K562 (cell line): ENCODE measurements at regions not wholly inside any gene's neighbourhood (a gene's known extent, or its start where the extent isn't known, plus 50 kb on each side); places are given as distances from the start of the nearest gene placed in this dataset.

ENCODE experiments used
- ATAC-seq: fragments of 200-7000 bp; cut with Tn5 transposase; 3 replicates; pipeline ENCODE4 v1.9.1; 2020; ENCODE audit warnings: moderate library complexity
- BruUV-seq: library from RNA; stranded (reverse); fragments of 400-500 nt; replicated peaks from 2 replicates; lab custom pipeline; 2021; lab: Mats Ljungman, UMichigan
- CTCF ChIA-PET: fragments of 300-600 bp; formaldehyde crosslinking; extraction: SDS; loops from one replicate; lab custom pipeline; 2021; ENCODE audit warnings: low intra/inter-chr PET ratio; lab: Yijun Ruan, JAX
- POLR2A ChIA-PET: fragments of 300-600, 350-650 bp; sonication (Branson Sonifier 250); formaldehyde crosslinking; extraction: SDS; loops from one replicate; lab custom pipeline; 2021; ENCODE audit warnings: antibody characterized with exemption, inconsistent platforms; lab: Yijun Ruan, JAX
- DNase-seq, 4 experiments: peaks; one replicate each; pipeline versions ENCODE4 v3.0.0 to v3.0.0-alpha.2; 2011 to 2018; ENCODE audit warnings: low spot score in 3 of 4, mixed read lengths in 3 of 4; ENCODE audit errors: extremely low read depth in 1 of 4
- FAIRE-seq: peaks from 2 replicates; lab custom pipeline; 2011; peaks lifted over from hg19 to GRCh38; lab: Jason Lieb, UNC
- H2AFZ ChIP-seq: 2 replicates; pipeline ENCODE4 v1.6.0; 2011; ENCODE audit warnings: low read depth, low read length, control low read depth, inconsistent platforms
- H3K27ac ChIP-seq: fragments of 200-600 bp; 3 replicates; pipeline ENCODE4 v1.8.0; 2011; ENCODE audit warnings: low read depth, mild to moderate bottlenecking, control low read depth, inconsistent platforms, low read length, moderate library complexity, mixed read lengths; ENCODE audit errors: extremely low read depth
- H3K27me3 ChIP-seq, 2 experiments: fragments of 300-600 bp in 1 of 2; 2 replicates in 1 of 2; 3 replicates in 1 of 2; pipeline versions ENCODE4 v1.6.0 to v1.8.0; 2011; ENCODE audit warnings: inconsistent platforms in 2 of 2, low read length in 2 of 2, mild to moderate bottlenecking in 1 of 2, mixed read lengths in 1 of 2, moderate library complexity in 1 of 2; ENCODE audit not compliant: control insufficient read depth in 2 of 2, insufficient read depth in 2 of 2
- H3K36me3 ChIP-seq: fragments of 300-600 bp; 3 replicates; pipeline ENCODE4 v1.8.0; 2011; ENCODE audit warnings: mild to moderate bottlenecking, low read length, inconsistent platforms; ENCODE audit not compliant: control insufficient read depth, insufficient read depth
- H3K4me1 ChIP-seq, 2 experiments: fragments of 200-600 bp in 1 of 2; replicated peaks in 1 of 2; 2 replicates in 1 of 2; 3 replicates in 1 of 2; pipeline versions ENCODE4 v1.5.1 to v1.8.0; 2011; ENCODE audit warnings: inconsistent platforms in 2 of 2, low read length in 2 of 2, mild to moderate bottlenecking in 1 of 2, mixed read lengths in 1 of 2, moderate library complexity in 1 of 2; ENCODE audit not compliant: control insufficient read depth in 2 of 2, insufficient read depth in 2 of 2
- H3K4me2 ChIP-seq: 2 replicates; pipeline ENCODE4 v1.6.1; 2011; ENCODE audit warnings: low read length, control low read depth, inconsistent platforms, mixed read lengths; ENCODE audit not compliant: insufficient read depth
- H3K4me3 ChIP-seq: fragments of 200-600 bp; sonication (generic), shearing (Covaris generic); 2 replicates; pipeline ENCODE4 v1.5.1; 2016; ENCODE audit warnings: control low read depth, inconsistent platforms
- H3K79me2 ChIP-seq: fragments of 200-600 bp; 3 replicates; pipeline ENCODE4 v1.8.0; 2011; ENCODE audit warnings: low read length, inconsistent platforms; ENCODE audit not compliant: control insufficient read depth, insufficient read depth
- H3K9ac ChIP-seq, 2 experiments: 2 replicates each; pipeline versions ENCODE4 v1.6.0 to v1.6.1; 2011; ENCODE audit warnings: low read depth in 2 of 2, low read length in 2 of 2, control low read depth in 1 of 2, inconsistent platforms in 1 of 2, mild to moderate bottlenecking in 1 of 2, mixed read lengths in 1 of 2; ENCODE audit not compliant: insufficient read depth in 1 of 2
- H3K9me1 ChIP-seq: one replicate; pipeline ENCODE4 v1.6.0; 2011; ENCODE audit warnings: inconsistent platforms, mild to moderate bottlenecking, low read length, moderate library complexity; ENCODE audit not compliant: control insufficient read depth, insufficient read depth
- H3K9me3 ChIP-seq: replicated peaks from 2 replicates; pipeline ENCODE4 v1.5.1; 2011; ENCODE audit warnings: low read depth, low read length, inconsistent platforms; ENCODE audit not compliant: control insufficient read depth, insufficient read depth
- H4K20me1 ChIP-seq: replicated peaks from 2 replicates; pipeline ENCODE4 v1.6.1; 2011; ENCODE audit warnings: low read length, inconsistent platforms, mixed read lengths; ENCODE audit not compliant: control insufficient read depth, insufficient read depth
- E4F1 ChIP-seq: fragments of 250-450 bp; sonication (Bioruptor Pico); IDR thresholded peaks from 2 replicates; pipeline ENCODE4 v1.5.0; 2021; ENCODE audit warnings: mild to moderate bottlenecking, borderline replicate concordance
- HDAC6 ChIP-seq: IDR thresholded peaks from 2 replicates; pipeline ENCODE4 v1.6.1; 2012; ENCODE audit warnings: low read depth, mild to moderate bottlenecking, control low read depth, inconsistent platforms, low read length, moderate library complexity
- JUN ChIP-seq, 2 experiments: sonication (generic) in 1 of 2; formaldehyde crosslinking in 1 of 2; IDR thresholded peaks; 2 replicates each; pipeline versions ENCODE4 v1.6.1 to v1.8.0; 2012 to 2022; ENCODE audit warnings: borderline replicate concordance in 2 of 2, mild to moderate bottlenecking in 2 of 2, improper control_type of control experiment in 1 of 2, low read depth in 1 of 2, low read length in 1 of 2, missing genetic modification reagents in 1 of 2
- SNIP1 ChIP-seq: fragments of 450-650 bp; IDR thresholded peaks from 2 replicates; pipeline ENCODE4 v1.7.1; 2017; ENCODE audit warnings: low read depth, mild to moderate bottlenecking
- SP2 ChIP-seq: IDR thresholded peaks from 2 replicates; pipeline ENCODE4 v1.6.1; 2011; ENCODE audit warnings: mild to moderate bottlenecking, low read depth, low read length, moderate library complexity; ENCODE audit not compliant: poor library complexity, severe bottlenecking; ENCODE audit errors: extremely low read depth
- TBL1XR1 ChIP-seq, 2 experiments: IDR thresholded peaks; 2 replicates each; pipeline ENCODE4 v1.6.1; 2012; ENCODE audit warnings: improper control_type of control experiment in 2 of 2, low read length in 2 of 2, mild to moderate bottlenecking in 1 of 2
- ZFX ChIP-seq: sonication (generic); formaldehyde crosslinking; IDR thresholded peaks from 2 replicates; pipeline ENCODE4 v1.8.0; 2022; ENCODE audit warnings: mild to moderate bottlenecking, missing genetic modification reagents, moderate library complexity
- ZNF3 ChIP-seq: fragments of 250-450 bp; sonication (Bioruptor Pico); IDR thresholded peaks from 2 replicates; pipeline ENCODE4 v1.5.0; 2021; ENCODE audit warnings: mild to moderate bottlenecking, moderate library complexity
- ZNF592 ChIP-seq: fragments of 450-650 bp; IDR thresholded peaks from 2 replicates; pipeline ENCODE4 v1.6.1; 2017; ENCODE audit warnings: antibody characterized with exemption, mild to moderate bottlenecking
- ZNF764 ChIP-seq: fragments of 250-450 bp; sonication (Bioruptor Pico); IDR thresholded peaks from 2 replicates; pipeline ENCODE4 v1.4.0; 2020; ENCODE audit warnings: low read depth, mild to moderate bottlenecking, moderate library complexity
- WGBS: fragments of 100-300 bp; shearing (Covaris generic); methylation state at CpG from one replicate; pipeline ENCODE4 v1.1.6; 2016; ENCODE audit warnings: low coverage, mixed read lengths; ENCODE audit not compliant: insufficient coverage; ENCODE audit errors: missing lambda C conversion rate; 5-methylcytosine and 5-hydroxymethylcytosine counted together
- in situ Hi-C: fragments of 300-500 bp; cut with MboI; formaldehyde crosslinking; loops from 4 replicates; pipeline ENCODE4 v1.15.0; 2018; ENCODE audit warnings: inconsistent platforms, mixed read lengths
- intact Hi-C: fragments of 100-400 bp; cut with micrococcal nuclease; formaldehyde crosslinking; loops from 2 replicates; pipeline ENCODE4 v1.14.2; 2022
- TF ChIP-seq, protein P1 (sequence below), 2 experiments: fragments of 450-650 bp; IDR thresholded peaks; 2 replicates each; pipeline ENCODE4 v1.6.1; 2016

DNA sequence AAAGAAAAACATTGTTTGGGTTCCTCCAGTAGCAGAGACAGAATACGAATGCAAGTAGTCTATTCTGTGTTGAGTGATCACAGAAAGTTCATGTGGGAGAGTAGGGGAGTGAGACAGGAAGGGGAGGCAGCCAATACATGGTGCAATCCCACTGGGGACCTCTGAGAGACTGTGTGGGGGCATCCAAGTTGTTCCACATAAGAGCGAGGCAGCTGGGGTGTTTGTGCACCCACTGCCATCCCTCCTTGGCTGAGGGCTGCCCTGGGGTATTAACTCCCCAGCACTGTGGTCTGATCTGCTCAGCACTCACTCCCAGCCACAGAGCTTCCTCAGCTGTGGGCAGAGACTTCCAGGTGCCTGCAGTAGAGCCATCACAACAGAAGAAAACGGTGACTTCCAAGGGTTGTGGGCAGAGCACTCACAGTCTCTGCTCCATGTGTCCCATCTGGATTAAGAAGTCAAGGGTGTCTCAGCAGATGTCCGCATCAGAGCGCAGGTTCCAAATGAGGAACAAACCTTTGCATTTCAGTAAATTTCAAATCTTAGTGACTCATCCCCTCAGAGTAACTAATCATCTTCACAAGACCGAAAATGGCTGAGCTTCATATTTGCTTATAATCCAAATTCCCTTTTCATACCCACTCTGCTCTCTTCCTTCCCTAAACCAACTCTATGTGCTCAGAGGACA lies 101.9 kb upstream of the NAA20 start:
- ChIA-PET CTCF (no interaction called here), POLR2A (interaction anchor here (0.7 kb wide), 1 partner anchor 53 kb away, joined by 3 read pairs; no protein-coding TSS in a partner anchor)
- intact Hi-C loops (no loop called here), in situ Hi-C loops (no loop called here)
- Histone ChIP-seq H3K9ac (no peak overlapping the region), H3K27me3 (peaks cover 0 to 17% of the 10 kb centered on the region in 2 experiments; a peak in 2 of 5 replicates), H3K9me1 (no peaks in the 10 kb centered on the region), H3K4me1 (no peaks in the 10 kb centered on the region), H2AFZ (no peak overlapping the region), H3K4me3 (no peak overlapping the region), H3K79me2 (no peaks in the 10 kb centered on the region), H3K9me3 (no peaks in the 10 kb centered on the region)
- FAIRE-seq: no peak
- BruUV-seq: no TSS peak
- no peak for DNase-seq
- TF ChIP-seq ZFX (CRISPR knock-in tag) (no peak), JUN (IDR thresholded peaks at IDR 0.05; ENCODE audit: borderline replicate concordance, low read depth, low read length) (no peak), JUN (CRISPR knock-in tag; IDR thresholded peaks at IDR 0.05; ENCODE audit: borderline replicate concordance) (no peak), ZNF764 (no peak), E4F1 (CRISPR knock-in tag) (no peak), ZNF592 (no peak), HDAC6 (no peak), TBL1XR1 (IDR thresholded peaks at IDR 0.05; ENCODE audit: low read length in 2 of 2) (no peak), SP2 (no peak), SNIP1 (no peak), ZNF3 (CRISPR knock-in tag) (no peak)
- TF ChIP-seq, protein P1, sequence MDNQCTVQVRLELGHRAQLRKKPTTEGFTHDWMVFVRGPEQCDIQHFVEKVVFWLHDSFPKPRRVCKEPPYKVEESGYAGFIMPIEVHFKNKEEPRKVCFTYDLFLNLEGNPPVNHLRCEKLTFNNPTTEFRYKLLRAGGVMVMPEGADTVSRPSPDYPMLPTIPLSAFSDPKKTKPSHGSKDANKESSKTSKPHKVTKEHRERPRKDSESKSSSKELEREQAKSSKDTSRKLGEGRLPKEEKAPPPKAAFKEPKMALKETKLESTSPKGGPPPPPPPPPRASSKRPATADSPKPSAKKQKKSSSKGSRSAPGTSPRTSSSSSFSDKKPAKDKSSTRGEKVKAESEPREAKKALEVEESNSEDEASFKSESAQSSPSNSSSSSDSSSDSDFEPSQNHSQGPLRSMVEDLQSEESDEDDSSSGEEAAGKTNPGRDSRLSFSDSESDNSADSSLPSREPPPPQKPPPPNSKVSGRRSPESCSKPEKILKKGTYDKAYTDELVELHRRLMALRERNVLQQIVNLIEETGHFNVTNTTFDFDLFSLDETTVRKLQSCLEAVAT (IDR thresholded peaks at IDR 0.05): no peak
- TF ChIP-seq, all 486 proteins: peak for 0
- Histone ChIP-seq H3K27ac (no peak overlapping the region), H3K4me2 (no peak overlapping the region), H4K20me1 (no peaks in the 10 kb centered on the region), H3K36me3 (no peaks in the 10 kb centered on the region)
- ATAC-seq: no peak
- WGBS: 0% methylated on average over 6 of the region's 6 CpGs
